ENCODE measurements at regions not wholly inside any gene's neighbourhood (a gene's known extent, or its start where the extent isn't known, plus 50 kb on each side); places are given as distances from the start of the nearest gene placed in this dataset.

DNA sequence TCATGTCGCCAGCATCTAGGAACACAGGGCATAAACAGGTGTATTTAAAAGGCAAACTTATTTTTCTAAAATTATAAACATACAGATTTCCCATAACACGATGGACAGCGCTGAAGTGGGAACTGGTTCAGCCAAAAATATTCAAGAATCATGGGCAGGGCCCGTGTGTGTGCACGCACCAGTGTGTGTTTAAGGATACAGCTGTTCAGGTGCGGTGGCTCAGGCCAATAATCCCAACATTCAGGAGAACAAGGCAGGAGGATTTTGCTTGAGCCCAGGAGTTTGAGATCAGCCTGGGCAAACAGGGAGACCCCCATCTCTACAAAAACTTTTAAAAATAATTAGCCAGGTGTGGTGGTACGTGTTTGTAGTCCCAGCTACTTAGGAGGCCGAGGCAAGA is 288.6 kb upstream of the HDAC4 start:
- no peak for DNase-seq
- Mint-ChIP-seq H3K9me3 (no peaks in the 10 kb centered on the region), H3K4me3 (no peak overlapping the region), H3K27ac (no peak overlapping the region), H3K36me3 (ENCODE audit: low read depth) (no peaks in the 10 kb centered on the region), H3K4me1 (no peaks in the 10 kb centered on the region), H3K27me3 (peaks cover 16% of the 10 kb centered on the region)
- no peak for ATAC-seq

GRCh38 chr2:239688840-239689239 is 288.0 kb upstream of the HDAC4 start:
- H3K9me3 Mint-ChIP-seq: no peaks in the 10 kb centered on the region
- no peak overlapping the region for H3K27ac Mint-ChIP-seq
- no peaks in the 10 kb centered on the region for H3K4me1 Mint-ChIP-seq
- peaks cover 19% of the 10 kb centered on the region for H3K27me3 Mint-ChIP-seq
- no peak for ATAC-seq
- H3K4me3 Mint-ChIP-seq: no peak overlapping the region
- DNase-seq: no peak
- no peaks in the 10 kb centered on the region for H3K36me3 Mint-ChIP-seq (ENCODE audit: low read depth)

DNA sequence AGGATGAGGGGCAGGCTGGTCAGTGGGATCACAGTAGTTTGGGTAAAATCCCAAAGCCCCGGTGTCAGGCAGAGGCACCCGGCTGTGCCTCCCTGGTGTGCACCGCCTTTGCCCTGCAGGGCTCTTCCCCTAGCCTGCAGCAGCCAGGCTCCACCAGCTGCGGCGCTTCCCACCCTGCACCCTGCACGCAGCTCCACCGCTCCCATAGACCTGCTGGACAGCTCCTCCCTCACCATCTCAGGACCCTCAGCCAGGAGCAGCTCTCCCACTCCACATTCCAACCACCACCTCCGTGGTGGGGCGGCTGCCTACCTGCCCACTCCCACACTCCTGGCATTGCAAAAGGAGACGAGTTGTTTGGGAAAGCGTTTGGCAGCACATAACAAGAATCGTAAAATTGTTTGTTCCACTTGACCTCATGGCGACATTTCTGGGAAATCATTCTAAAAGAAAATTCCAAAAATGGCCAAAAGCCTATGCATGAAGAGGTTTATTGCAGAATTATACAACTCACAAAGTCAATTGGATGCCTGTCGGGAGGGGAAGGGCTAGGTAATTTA is 287.4 kb upstream of the HDAC4 start:
- Mint-ChIP-seq H3K4me1 (no peaks in the 10 kb centered on the region), H3K4me3 (no peak overlapping the region), H3K36me3 (ENCODE audit: low read depth) (no peaks in the 10 kb centered on the region), H3K9me3 (no peaks in the 10 kb centered on the region), H3K27me3 (peaks cover 21% of the 10 kb centered on the region), H3K27ac (no peak overlapping the region)
- DNase-seq (peak; percentile 10), ATAC-seq (no peak)

DNA sequence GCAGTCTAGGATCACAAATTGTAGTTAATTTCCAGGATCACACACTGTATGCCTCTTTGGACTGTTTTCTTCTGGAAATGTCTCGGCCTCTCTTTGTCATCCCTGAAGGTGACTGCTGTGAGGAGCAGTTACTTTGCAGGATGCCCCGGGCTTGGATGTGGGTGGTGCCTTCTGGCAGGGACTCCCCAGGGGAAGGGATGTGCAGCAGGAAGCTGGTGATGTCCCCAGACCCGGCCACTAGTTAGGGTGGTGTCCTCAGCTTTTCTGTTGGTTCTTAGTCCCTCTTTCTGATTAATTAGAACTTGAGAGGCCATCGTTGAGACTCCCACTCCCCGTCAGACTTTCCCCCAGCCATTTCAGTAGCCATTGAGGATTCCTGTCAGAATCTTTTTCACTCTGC is 286.6 kb upstream of the HDAC4 start:
- no peak for DNase-seq
- Mint-ChIP-seq H3K9me3 (peaks cover 6% of the 10 kb centered on the region), H3K36me3 (ENCODE audit: low read depth) (no peaks in the 10 kb centered on the region), H3K4me1 (no peaks in the 10 kb centered on the region), H3K27me3 (peaks cover 23% of the 10 kb centered on the region), H3K27ac (no peak overlapping the region), H3K4me3 (no peak overlapping the region)
- ATAC-seq: no peak

- Mint-ChIP-seq H3K27ac (no peak overlapping the region), H3K4me1 (no peaks in the 10 kb centered on the region), H3K36me3 (ENCODE audit: low read depth) (no peaks in the 10 kb centered on the region), H3K9me3 (peaks cover 6% of the 10 kb centered on the region), H3K27me3 (peaks cover 28% of the 10 kb centered on the region), H3K4me3 (no peak overlapping the region)
- no peak for ATAC-seq
- DNase-seq: no peak
These were observed 285.1 kb upstream of the HDAC4 start for GRCh38 chr2:239685965-239686364.

DNA sequence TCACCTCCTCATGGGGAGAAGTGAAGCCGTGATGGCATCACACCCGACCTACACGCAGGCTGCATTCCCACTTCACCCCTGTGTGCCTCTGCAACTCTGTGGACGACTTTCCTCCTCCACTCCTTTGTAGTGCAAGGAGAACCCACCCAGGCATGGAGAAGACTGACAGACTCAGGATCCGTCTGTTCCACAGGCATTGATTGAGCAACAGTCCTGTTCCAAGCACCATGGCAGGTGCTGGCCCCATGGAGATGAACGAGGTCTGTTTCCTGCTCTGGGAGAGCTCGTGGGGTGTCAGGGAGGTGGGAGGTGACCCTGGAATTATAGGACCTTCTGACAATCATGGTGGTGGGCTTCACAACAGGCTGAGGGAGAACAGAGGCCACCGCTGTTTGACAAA is 284.7 kb upstream of the HDAC4 start:
- H3K27ac Mint-ChIP-seq: no peak overlapping the region
- no peaks in the 10 kb centered on the region for H3K36me3 Mint-ChIP-seq (ENCODE audit: low read depth)
- no peak overlapping the region for H3K4me3 Mint-ChIP-seq
- DNase-seq (no peak), ATAC-seq (no peak)
- peaks cover 28% of the 10 kb centered on the region for H3K27me3 Mint-ChIP-seq
- H3K9me3 Mint-ChIP-seq: peaks cover 6% of the 10 kb centered on the region
- no peaks in the 10 kb centered on the region for H3K4me1 Mint-ChIP-seq

DNA sequence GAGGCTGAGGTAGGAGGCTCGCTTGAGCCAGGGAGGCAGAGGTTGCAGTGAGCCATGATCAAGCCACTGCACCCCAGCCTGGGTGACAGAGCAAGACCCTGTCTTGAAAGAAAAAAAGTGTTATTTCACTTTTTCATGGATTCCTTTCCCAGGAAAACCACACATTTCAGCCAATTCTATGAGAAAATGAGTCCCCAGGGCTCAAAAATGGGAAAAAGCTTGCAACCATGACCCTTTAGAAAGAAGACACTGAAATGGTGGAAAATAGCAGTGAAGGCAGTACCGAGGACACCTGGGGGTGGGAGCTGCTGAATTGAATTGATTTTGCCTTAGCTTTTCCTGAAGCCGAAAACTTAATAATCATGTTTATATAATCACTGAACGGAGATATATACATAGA is 284.2 kb upstream of the HDAC4 start:
- Mint-ChIP-seq H3K36me3 (ENCODE audit: low read depth) (no peaks in the 10 kb centered on the region), H3K27ac (no peak overlapping the region), H3K27me3 (peaks cover 30% of the 10 kb centered on the region), H3K9me3 (peaks cover 6% of the 10 kb centered on the region), H3K4me1 (no peaks in the 10 kb centered on the region), H3K4me3 (no peak overlapping the region)
- ATAC-seq (no peak), DNase-seq (no peak)

- ATAC-seq: no peak
- H3K4me3 Mint-ChIP-seq: no peak overlapping the region
- no peaks in the 10 kb centered on the region for H3K4me1 Mint-ChIP-seq
- peaks cover 31% of the 10 kb centered on the region for H3K27me3 Mint-ChIP-seq
- H3K36me3 Mint-ChIP-seq (ENCODE audit: low read depth): no peaks in the 10 kb centered on the region
- H3K27ac Mint-ChIP-seq: no peak overlapping the region
- DNase-seq: no peak
- H3K9me3 Mint-ChIP-seq: peaks cover 6% of the 10 kb centered on the region
These were observed 283.5 kb upstream of the HDAC4 start for GRCh38 chr2:239684271-239684810.

DNA sequence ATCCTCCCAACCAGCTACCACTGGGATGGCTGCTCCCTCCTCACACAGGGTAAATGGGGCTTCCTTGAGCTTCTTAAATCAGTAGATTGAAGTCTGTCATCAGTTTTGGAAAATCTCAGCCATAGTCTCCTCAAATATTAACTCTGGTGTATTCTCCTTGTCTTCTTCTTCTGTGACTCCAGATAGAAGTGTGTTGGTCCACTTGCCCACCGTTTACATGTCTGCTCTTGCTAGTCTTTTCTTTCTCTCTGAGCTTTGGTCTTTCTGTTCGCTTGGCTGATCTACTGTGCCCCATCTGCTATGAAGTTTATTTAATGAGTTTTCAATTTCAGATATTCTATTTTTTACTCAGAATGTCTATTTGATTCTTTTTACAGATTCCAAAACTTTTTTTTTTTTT is 281.7 kb upstream of the HDAC4 start:
- ATAC-seq: no peak
- no peak overlapping the region for H3K4me3 Mint-ChIP-seq
- no peak for DNase-seq
- H3K27me3 Mint-ChIP-seq: peaks cover 23% of the 10 kb centered on the region
- H3K4me1 Mint-ChIP-seq: no peaks in the 10 kb centered on the region
- H3K9me3 Mint-ChIP-seq: peaks cover 6% of the 10 kb centered on the region
- no peak overlapping the region for H3K27ac Mint-ChIP-seq
- H3K36me3 Mint-ChIP-seq (ENCODE audit: low read depth): no peaks in the 10 kb centered on the region

- Mint-ChIP-seq H3K9me3 (peaks cover 6% of the 10 kb centered on the region), H3K36me3 (ENCODE audit: low read depth) (no peaks in the 10 kb centered on the region), H3K4me3 (no peak overlapping the region), H3K27ac (no peak overlapping the region), H3K27me3 (peaks cover 17% of the 10 kb centered on the region), H3K4me1 (no peaks in the 10 kb centered on the region)
- ATAC-seq (no peak), DNase-seq (no peak)
These were observed 278.9 kb upstream of the HDAC4 start for GRCh38 chr2:239679755-239680154.

GRCh38 chr2:239678666-239679296 is 278.0 kb upstream of the HDAC4 start:
- H3K4me1 Mint-ChIP-seq: no peaks in the 10 kb centered on the region

GRCh38 chr2:239678186-239678490 is 277.3 kb upstream of the HDAC4 start:
- H3K27ac Mint-ChIP-seq: no peak overlapping the region
- peaks cover 10% of the 10 kb centered on the region for H3K27me3 Mint-ChIP-seq
- DNase-seq (no peak), ATAC-seq (no peak)
- peaks cover 6% of the 10 kb centered on the region for H3K9me3 Mint-ChIP-seq
- no peaks in the 10 kb centered on the region for H3K36me3 Mint-ChIP-seq (ENCODE audit: low read depth)
- no peak overlapping the region for H3K4me3 Mint-ChIP-seq
- H3K4me1 Mint-ChIP-seq: no peaks in the 10 kb centered on the region

More at GRCh38 chr2:239678666-239679296, 278.0 kb upstream of the HDAC4 start:
- DNase-seq: no peak
- no peaks in the 10 kb centered on the region for H3K36me3 Mint-ChIP-seq (ENCODE audit: low read depth)
- ATAC-seq: no peak
- no peak overlapping the region for H3K4me3 Mint-ChIP-seq
- peaks cover 11% of the 10 kb centered on the region for H3K27me3 Mint-ChIP-seq
- peaks cover 6% of the 10 kb centered on the region for H3K9me3 Mint-ChIP-seq
- no peak overlapping the region for H3K27ac Mint-ChIP-seq

GRCh38 chr2:239677453-239678185 is 276.8 kb upstream of the HDAC4 start:
- no peaks in the 10 kb centered on the region for H3K4me1 Mint-ChIP-seq
- H3K4me3 Mint-ChIP-seq: no peak overlapping the region
- H3K9me3 Mint-ChIP-seq: peaks cover 2% of the 10 kb centered on the region
- DNase-seq (no peak), ATAC-seq (no peak)
- peaks cover 8% of the 10 kb centered on the region for H3K27me3 Mint-ChIP-seq
- no peak overlapping the region for H3K27ac Mint-ChIP-seq
- no peaks in the 10 kb centered on the region for H3K36me3 Mint-ChIP-seq (ENCODE audit: low read depth)

DNA sequence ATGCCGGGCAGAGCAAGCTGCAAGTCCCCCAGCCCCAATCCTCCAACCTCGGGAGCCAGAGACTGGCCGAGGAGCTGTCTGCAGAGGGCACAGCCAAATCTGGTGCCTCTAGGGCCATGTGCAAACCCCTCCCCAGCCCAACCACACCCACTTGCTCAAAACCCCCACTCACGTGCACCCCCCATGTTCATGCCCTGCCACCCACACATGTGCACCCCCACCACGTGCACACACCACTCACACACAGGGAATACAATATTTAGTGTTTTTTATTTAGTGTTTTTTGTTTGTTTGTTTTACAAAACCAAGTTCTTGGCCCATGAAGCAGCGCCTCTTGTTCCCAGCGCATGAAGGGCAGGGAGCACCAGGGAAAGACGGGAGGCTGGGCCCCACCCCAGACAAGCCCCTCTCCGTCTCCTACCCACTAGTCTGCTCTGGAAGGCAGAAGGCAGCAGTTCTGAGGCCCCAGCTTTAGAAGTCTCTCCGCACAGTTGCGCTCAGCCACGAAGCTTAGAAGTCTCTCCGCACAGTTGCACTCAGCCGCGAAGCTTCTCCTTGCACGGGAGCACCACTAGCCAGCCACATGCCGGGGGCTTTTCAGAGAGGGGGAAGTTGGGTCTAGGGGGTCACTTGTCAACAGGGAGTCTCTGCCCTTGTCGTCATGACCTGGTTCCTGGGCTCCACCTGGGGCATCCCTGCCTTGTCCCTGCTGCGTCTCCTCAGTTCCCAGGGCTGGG is 276.1 kb upstream of the HDAC4 start:
- Mint-ChIP-seq H3K27me3 (peaks cover 6% of the 10 kb centered on the region), H3K36me3 (ENCODE audit: low read depth) (no peaks in the 10 kb centered on the region)
- ATAC-seq: no peak

More for the DNA sequence above, 276.1 kb upstream of the HDAC4 start:
- Mint-ChIP-seq H3K4me3 (no peak overlapping the region), H3K9me3 (no peaks in the 10 kb centered on the region), H3K27ac (no peak overlapping the region), H3K4me1 (no peaks in the 10 kb centered on the region)
- DNase-seq: no peak

Measured in activated naive CD8-positive, alpha-beta T cell treated with anti-CD3 and anti-CD28 coated beads, Interleukin-2, amount 50 U/mL, for 24 hours (primary cell).